ENCODE measurements at regions not wholly inside any gene's neighbourhood (a gene's known extent, or its start where the extent isn't known, plus 50 kb on each side); places are given as distances from the start of the nearest gene placed in this dataset.

GRCh38 chr4:107255596-107255995 is 219.5 kb upstream of the DKK2 start:
- TF ChIP-seq POLR2AphosphoS5 (IDR thresholded peaks at IDR 0.05; ENCODE audit: borderline replicate concordance, low read depth, low read length) (no peak), EZH2 (IDR thresholded peaks at IDR 0.05) (no peak), FOXP2 (optimal IDR thresholded peaks at IDR 0.05; ENCODE audit: control extremely low read depth, extremely low read length, insufficient read depth) (no peak)

Measured in SK-N-MC (cell line).